ENCODE measurements at regions not wholly inside any gene's neighbourhood (a gene's known extent, or its start where the extent isn't known, plus 50 kb on each side); places are given as distances from the start of the nearest gene placed in this dataset.

GRCh38 chr18:22355598-22355997 is 62.1 kb downstream of the CTAGE1 start:
- intact Hi-C loops (cut with DNase I), result no loop called here
- no peak for DNase-seq
- peak; percentile 71 for ATAC-seq (ENCODE audit: poor library complexity)

GRCh38 chr18:22355069-22355468 is 62.6 kb downstream of the CTAGE1 start:
- intact Hi-C loops (cut with DNase I), result no loop called here
- ATAC-seq (ENCODE audit: poor library complexity) (no peak), DNase-seq (no peak)

DNA sequence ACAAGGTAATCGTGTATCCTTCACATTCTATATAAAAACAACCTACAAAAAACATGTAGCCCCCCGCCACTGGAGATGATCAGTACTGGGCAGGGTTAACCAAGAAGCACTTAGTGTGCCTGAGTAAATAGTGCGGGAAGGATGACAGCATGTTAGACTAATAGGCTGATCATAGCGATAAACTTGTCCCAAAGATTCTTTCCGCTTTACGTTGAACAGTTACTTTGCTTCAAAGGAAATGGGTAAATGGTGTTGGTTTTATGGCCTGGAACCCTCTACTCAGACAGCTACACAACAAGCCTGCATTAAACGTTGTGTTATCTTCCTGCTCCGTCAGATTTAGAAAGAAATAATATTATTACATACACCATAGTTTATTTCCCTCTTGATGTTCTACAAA is 67.7 kb downstream of the CTAGE1 start:
- ATAC-seq (ENCODE audit: poor library complexity) (no peak), DNase-seq (no peak)
- intact Hi-C loops (cut with DNase I), result loop anchor here (5.0 kb wide), 2 partner anchors 83 to 183 kb away; partner anchors contain the start of gene GATA6

DNA sequence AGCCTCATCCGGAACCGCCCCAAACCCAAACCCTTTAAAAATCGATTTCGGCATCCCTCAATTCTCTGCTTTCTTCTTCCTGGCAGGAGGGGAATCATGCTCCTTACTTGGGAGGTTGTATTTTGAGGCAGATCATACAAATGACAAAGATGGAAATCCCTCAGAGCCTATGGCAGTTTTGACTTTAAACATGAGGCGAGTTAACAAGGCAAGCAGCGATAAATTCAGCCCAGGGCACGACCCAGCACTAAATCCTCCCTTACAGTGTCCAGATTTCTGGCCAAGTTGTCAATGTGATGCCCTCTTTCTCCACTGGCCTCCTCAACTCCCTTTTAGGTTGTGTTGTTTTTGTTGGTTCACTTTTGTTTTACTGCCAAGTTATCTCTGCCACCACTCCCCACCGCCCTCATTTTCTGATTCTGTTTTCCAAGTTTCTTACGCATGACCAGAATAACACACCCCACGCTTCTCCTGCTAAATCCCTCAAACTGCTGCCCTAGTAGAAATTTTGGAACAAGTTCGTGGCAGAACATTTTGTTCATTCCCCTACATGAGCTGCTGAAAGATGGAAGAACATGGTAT is 68.3 kb downstream of the CTAGE1 start:
- DNase-seq (no peak), ATAC-seq (ENCODE audit: poor library complexity) (peak; percentile 17)
- intact Hi-C loops (cut with DNase I), result loop anchor here (5.0 kb wide), 2 partner anchors 82 to 182 kb away; partner anchors contain the start of gene GATA6

DNA sequence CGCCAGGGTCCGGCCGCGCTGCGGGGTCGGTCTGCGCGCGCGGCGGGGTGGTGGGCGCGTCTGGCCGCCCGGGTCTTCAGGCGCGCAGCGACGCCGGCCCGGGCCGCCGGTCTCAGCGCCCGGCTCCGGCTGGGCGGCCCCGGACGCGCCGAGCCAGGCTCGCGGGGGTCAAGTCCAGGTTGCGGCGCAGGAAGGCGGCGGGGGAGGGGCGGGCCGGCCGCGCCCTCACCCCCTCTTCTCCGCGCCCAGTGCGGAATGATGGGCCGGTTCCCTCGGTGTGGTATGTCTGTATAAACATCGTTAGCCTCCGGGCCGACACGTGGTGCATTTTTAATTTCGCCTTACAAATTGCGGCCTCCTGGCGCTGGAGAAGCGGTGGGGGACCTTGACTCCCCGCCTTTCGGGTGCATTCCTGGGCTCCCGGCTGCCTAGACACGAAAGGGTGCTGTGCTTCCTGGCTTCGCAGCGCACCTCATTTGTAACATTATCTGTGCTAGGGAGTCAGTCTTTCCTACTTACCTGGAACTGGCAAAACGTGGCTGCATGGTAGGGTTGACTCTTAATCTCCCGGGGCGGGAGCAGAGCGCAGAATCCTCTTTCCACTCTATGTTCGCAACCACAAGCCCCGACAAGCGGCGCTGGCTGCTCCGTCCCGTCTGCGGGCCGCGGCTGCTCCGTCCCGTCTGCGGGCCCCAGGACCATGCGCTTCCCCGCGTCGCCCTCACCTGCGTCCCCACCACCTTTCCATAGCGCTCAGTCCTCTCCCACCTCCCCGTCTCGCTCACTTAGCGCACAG is 69.0 kb downstream of the CTAGE1 start:
- intact Hi-C loops (cut with DNase I), result loop anchor here (5.0 kb wide), 2 partner anchors 81 to 181 kb away; partner anchors contain the start of gene GATA6
- DNase-seq (peak; percentile 88), ATAC-seq (ENCODE audit: poor library complexity) (peak; percentile 81)

- ATAC-seq (ENCODE audit: poor library complexity) (peak; percentile 34), DNase-seq (peak; percentile 56)
- intact Hi-C loops (cut with DNase I), result loop anchor here (2.0 to 5.0 kb wide), 3 partner anchors 81 to 211 kb away; partner anchors contain the start of gene GATA6
Measured at GRCh38 chr18:22347606-22348511, 69.9 kb downstream of the CTAGE1 start.

- intact Hi-C loops (cut with DNase I), result loop anchor here (2.0 to 5.0 kb wide), 3 partner anchors 80 to 212 kb away; partner anchors contain the start of gene GATA6
- peak; percentile 81 for ATAC-seq (ENCODE audit: poor library complexity)
- DNase-seq, result peak; percentile 90
Measured at GRCh38 chr18:22346953-22347605, 70.6 kb downstream of the CTAGE1 start.

DNA sequence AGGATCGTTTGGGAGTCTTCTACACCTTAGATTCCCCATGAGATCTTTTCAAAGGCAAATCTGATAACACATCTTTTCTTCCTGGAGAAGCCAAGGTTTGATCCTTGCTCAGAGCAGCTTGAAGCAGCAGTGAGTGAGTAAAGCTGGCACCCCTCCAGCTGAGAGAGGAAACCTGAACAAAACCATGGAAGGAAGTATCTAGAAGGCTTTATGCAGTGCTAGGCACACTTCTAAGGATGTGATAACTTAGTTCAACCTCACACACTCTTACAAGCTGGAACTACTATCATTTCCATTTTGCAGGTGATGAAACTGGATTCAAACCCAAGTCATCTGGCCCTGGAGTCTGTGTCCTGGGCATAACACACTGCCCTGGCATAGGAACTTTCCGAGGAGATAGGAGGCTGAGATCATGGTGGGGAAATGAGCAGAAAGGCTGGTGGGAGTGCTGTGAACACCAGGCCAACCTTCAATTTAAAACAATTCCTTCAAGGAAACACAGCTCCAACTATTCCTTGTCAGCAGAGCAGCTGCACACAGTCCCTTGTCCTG is 71.2 kb downstream of the CTAGE1 start:
- ATAC-seq (ENCODE audit: poor library complexity) (peak; percentile 5), DNase-seq (peak; percentile 61)
- intact Hi-C loops (cut with DNase I), result loop anchor here (2.0 to 5.0 kb wide), 3 partner anchors 79 to 212 kb away; partner anchors contain the start of gene GATA6

GRCh38 chr18:22345718-22346117 is 72.0 kb downstream of the CTAGE1 start:
- ATAC-seq (ENCODE audit: poor library complexity), result no peak
- intact Hi-C loops (cut with DNase I), result loop anchor here (2.0 to 5.0 kb wide), 3 partner anchors 78 to 213 kb away; partner anchors contain the start of gene GATA6
- no peak for DNase-seq

- intact Hi-C loops (cut with DNase I), result loop anchor here (5.0 kb wide), 2 partner anchors 78 to 178 kb away; partner anchors contain the start of gene GATA6
- ATAC-seq (ENCODE audit: poor library complexity) (no peak), DNase-seq (no peak)
Measured at GRCh38 chr18:22344908-22345670, 72.6 kb downstream of the CTAGE1 start.

GRCh38 chr18:22344445-22344844 is 73.3 kb downstream of the CTAGE1 start:
- intact Hi-C loops (cut with DNase I), result no loop called here
- no peak for DNase-seq
- ATAC-seq (ENCODE audit: poor library complexity), result no peak

- ATAC-seq (ENCODE audit: poor library complexity) (no peak), DNase-seq (no peak)
- intact Hi-C loops (cut with DNase I), result no loop called here
Measured at GRCh38 chr18:22343613-22344012, 74.1 kb downstream of the CTAGE1 start.

- DNase-seq (no peak), ATAC-seq (ENCODE audit: poor library complexity) (no peak)
- intact Hi-C loops (cut with DNase I), result no loop called here
Measured at GRCh38 chr18:22342625-22343024, 75.1 kb downstream of the CTAGE1 start.

DNA sequence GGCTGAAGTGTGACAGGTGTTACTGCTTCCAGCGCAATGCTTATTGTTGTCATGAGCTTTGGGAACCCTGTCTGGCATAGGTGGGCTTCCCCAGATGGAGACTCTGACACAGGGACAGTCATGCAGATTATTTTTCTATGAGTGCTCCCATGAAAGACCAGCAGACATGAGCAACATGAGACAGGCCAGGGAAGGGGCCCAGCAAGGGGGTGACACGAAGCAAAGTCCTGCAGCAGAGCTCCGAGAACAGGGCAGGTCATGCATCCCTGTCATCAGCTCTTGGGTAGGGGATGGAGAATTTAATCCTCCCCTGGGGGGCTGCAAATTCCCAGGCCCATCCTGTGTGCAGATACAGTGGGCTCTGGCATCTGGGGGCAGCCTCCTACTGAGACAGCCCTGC is 77.4 kb downstream of the CTAGE1 start:
- ATAC-seq (ENCODE audit: poor library complexity), result no peak
- no peak for DNase-seq
- intact Hi-C loops (cut with DNase I), result no loop called here

- intact Hi-C loops (cut with DNase I), result no loop called here
- ATAC-seq (ENCODE audit: poor library complexity), result peak; percentile 57
Measured at GRCh38 chr18:22339913-22340312, 77.8 kb downstream of the CTAGE1 start.

GRCh38 chr18:22337833-22338232 is 79.9 kb downstream of the CTAGE1 start:
- intact Hi-C loops (cut with DNase I), result no loop called here
- ATAC-seq (ENCODE audit: poor library complexity) (no peak), DNase-seq (no peak)

More at GRCh38 chr18:22339913-22340312, 77.8 kb downstream of the CTAGE1 start:
- DNase-seq, result no peak

- ATAC-seq (ENCODE audit: poor library complexity) (no peak), DNase-seq (no peak)
- intact Hi-C loops (cut with DNase I), result no loop called here
Measured at GRCh38 chr18:22337306-22337705, 80.4 kb downstream of the CTAGE1 start.

Measured in Right ventricle myocardium superior (tissue), 1 donor.